A673 (cell line): ENCODE measurements at regions not wholly inside any gene's neighbourhood (a gene's known extent, or its start where the extent isn't known, plus 50 kb on each side); places are given as distances from the start of the nearest gene placed in this dataset.

Experiments used
- BruUV-seq: library from RNA; stranded (reverse); fragments of 400-500 nt; replicated peaks from 2 replicates; lab custom pipeline; 2021; lab: Mats Ljungman, UMichigan
- CTCF ChIA-PET: fragments of 300-600 bp; sonication (Branson Sonifier 250); formaldehyde crosslinking; loops from one replicate; lab custom pipeline; 2022; ENCODE audit warnings: antibody characterized with exemption; lab: Charles Lee
- POLR2A ChIA-PET: fragments of 300-600 bp; sonication (Branson Sonifier 250); formaldehyde crosslinking; loops from one replicate; lab custom pipeline; 2022; ENCODE audit warnings: antibody characterized with exemption; ENCODE audit not compliant: low non-redundant PET; lab: Charles Lee
- DNase-seq: peaks from one replicate; pipeline ENCODE4 v3.0.0-alpha.2; 2015; ENCODE audit warnings: low spot score
- H3K27ac ChIP-seq: fragments of 200-600 bp; sonication (generic); 2 replicates; pipeline ENCODE4 v1.5.1; 2016; ENCODE audit warnings: mixed run types, low read depth, mild to moderate bottlenecking, mixed read lengths, antibody characterized with exemption, low read length; ENCODE audit not compliant: poor library complexity, severe bottlenecking
- H3K27me3 ChIP-seq: fragments of 200-600 bp; sonication (generic); replicated peaks from 2 replicates; pipeline ENCODE4 v1.6.1; 2017; ENCODE audit warnings: mixed run types, low read depth, mild to moderate bottlenecking, mixed read lengths, antibody characterized with exemption, low read length; ENCODE audit not compliant: insufficient read depth, poor library complexity
- H3K36me3 ChIP-seq: fragments of 200-600 bp; sonication (generic); 2 replicates; pipeline ENCODE4 v1.6.1; 2016; ENCODE audit warnings: mixed run types, mild to moderate bottlenecking, mixed read lengths, antibody characterized with exemption, low read length; ENCODE audit not compliant: insufficient read depth, poor library complexity, severe bottlenecking
- H3K4me1 ChIP-seq: fragments of 200-600 bp; sonication (generic); 2 replicates; pipeline ENCODE4 v1.6.1; 2017; ENCODE audit warnings: mixed run types, mild to moderate bottlenecking, mixed read lengths, antibody characterized with exemption, low read length; ENCODE audit not compliant: insufficient read depth, poor library complexity, severe bottlenecking
- H3K4me3 ChIP-seq: fragments of 200-600 bp; sonication (generic); 2 replicates; pipeline ENCODE4 v1.5.1; 2016; ENCODE audit warnings: low read depth, mixed run types, mild to moderate bottlenecking, mixed read lengths, low read length; ENCODE audit not compliant: poor library complexity, severe bottlenecking
- H3K9me3 ChIP-seq: fragments of 200-600 bp; sonication (generic); 2 replicates; pipeline ENCODE4 v1.6.1; 2016; ENCODE audit warnings: mixed run types, low read depth, mild to moderate bottlenecking, mixed read lengths, antibody characterized with exemption, low read length; ENCODE audit not compliant: poor library complexity, severe bottlenecking
- EZH2 ChIP-seq: fragments of 200-600 bp; sonication (generic); IDR thresholded peaks from 2 replicates; pipeline ENCODE4 v1.6.1; 2017; ENCODE audit warnings: borderline replicate concordance, low read depth, mild to moderate bottlenecking, mixed read lengths, antibody characterized with exemption, low read length; ENCODE audit not compliant: poor library complexity, severe bottlenecking
- intact Hi-C: fragments of 100-400 bp; cut with micrococcal nuclease; formaldehyde crosslinking; loops from one replicate; pipeline ENCODE4 v1.10.0; 2022; ENCODE audit not compliant: unreplicated experiment
- TF ChIP-seq, protein P1 (sequence below): fragments of 300-800, 200-600 bp; sonication (generic); conservative IDR thresholded peaks from 2 replicates; pipeline ENCODE4 v1.5.1; 2017; ENCODE audit warnings: low read depth, mild to moderate bottlenecking, antibody characterized with exemption, low read length, moderate library complexity, mixed read lengths

DNA sequence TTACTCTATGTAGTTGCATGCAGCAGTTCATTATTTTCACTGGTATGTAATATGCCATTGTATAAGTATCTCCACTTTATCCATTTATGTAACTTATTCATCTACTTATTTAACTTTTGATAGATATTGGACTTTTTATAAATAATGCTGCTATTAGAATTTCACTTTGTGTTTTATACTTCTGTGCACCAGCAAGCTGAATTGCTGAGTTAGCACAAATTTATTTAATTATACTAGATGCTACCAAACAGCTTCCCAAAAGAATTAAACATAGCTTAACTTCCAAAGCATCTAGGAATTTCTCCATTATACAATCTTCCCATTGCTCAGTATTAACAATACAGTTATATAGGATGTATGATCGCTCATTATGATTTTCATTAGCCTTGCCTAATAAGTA is 308.0 kb upstream of the FKBP1C start:
- no peak for TF ChIP-seq EZH2
- TF ChIP-seq, protein P1, sequence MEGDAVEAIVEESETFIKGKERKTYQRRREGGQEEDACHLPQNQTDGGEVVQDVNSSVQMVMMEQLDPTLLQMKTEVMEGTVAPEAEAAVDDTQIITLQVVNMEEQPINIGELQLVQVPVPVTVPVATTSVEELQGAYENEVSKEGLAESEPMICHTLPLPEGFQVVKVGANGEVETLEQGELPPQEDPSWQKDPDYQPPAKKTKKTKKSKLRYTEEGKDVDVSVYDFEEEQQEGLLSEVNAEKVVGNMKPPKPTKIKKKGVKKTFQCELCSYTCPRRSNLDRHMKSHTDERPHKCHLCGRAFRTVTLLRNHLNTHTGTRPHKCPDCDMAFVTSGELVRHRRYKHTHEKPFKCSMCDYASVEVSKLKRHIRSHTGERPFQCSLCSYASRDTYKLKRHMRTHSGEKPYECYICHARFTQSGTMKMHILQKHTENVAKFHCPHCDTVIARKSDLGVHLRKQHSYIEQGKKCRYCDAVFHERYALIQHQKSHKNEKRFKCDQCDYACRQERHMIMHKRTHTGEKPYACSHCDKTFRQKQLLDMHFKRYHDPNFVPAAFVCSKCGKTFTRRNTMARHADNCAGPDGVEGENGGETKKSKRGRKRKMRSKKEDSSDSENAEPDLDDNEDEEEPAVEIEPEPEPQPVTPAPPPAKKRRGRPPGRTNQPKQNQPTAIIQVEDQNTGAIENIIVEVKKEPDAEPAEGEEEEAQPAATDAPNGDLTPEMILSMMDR: no peak
- Histone ChIP-seq H3K27ac (no peak overlapping the region), H3K27me3 (no peaks in the 10 kb centered on the region), H3K36me3 (no peaks in the 10 kb centered on the region), H3K4me3 (no peak overlapping the region), H3K9me3 (peaks cover 12% of the 10 kb centered on the region), H3K4me1 (no peaks in the 10 kb centered on the region)
- BruUV-seq: no TSS peak
- DNase-seq: no peak
- intact Hi-C loops: no loop called here
- POLR2A ChIA-PET: interaction anchor here (0.5 kb wide), 1 partner anchor 163 kb away, joined by 3 read pairs; no protein-coding TSS in a partner anchor
- CTCF ChIA-PET: no interaction called here

DNA sequence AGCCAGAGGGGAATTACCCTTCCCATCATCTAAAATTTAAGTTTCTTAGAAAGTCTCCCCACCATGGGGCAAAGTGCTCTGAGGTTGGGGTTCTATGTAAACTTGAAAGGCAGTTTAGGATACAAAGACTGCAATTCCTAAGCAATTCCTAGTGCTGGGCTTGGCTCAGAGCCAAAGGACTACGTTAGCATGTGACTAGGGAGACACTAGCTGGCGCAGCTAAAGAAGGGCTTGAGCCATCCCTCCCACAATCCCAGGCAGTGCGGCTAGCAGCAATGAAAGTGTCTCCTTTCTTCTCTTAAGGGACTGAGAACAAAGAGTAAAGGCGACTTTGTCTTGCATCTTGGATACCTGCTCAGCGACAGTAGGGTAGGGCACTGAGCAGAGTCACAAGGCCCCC is 306.6 kb upstream of the FKBP1C start:
- TF ChIP-seq, protein P1: no peak
- TF ChIP-seq EZH2: no peak
- no peaks in the 10 kb centered on the region for H3K36me3 ChIP-seq
- no peak for DNase-seq
- no peak overlapping the region for H3K27ac ChIP-seq
- no peaks in the 10 kb centered on the region for H3K4me1 ChIP-seq
- peaks cover 8% of the 10 kb centered on the region for H3K9me3 ChIP-seq
- no peaks in the 10 kb centered on the region for H3K27me3 ChIP-seq
- CTCF ChIA-PET: no interaction called here
- POLR2A ChIA-PET: no interaction called here
- intact Hi-C loops: no loop called here
- H3K4me3 ChIP-seq: no peak overlapping the region
- BruUV-seq: no TSS peak

DNA sequence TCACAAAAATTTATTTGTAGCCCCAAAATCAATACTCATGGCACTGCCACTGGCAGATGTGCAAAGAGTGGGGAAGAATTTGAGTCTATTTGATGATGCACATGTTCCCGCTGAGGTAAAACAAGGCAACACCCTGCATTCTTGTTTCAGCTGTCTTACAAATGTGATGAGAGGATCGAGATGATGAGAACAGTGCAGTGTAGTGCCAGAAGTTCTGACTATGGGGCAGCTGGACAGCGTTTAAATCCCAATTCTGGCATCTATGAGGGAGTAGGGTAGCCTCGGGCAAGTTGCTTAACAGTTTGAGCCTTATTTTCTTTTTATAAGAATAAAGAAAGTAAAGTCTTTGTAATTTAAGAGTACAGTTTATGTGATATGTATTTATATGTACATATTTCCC is 296.7 kb upstream of the FKBP1C start:
- BruUV-seq: no TSS peak
- H3K27ac ChIP-seq: no peak overlapping the region
- no peaks in the 10 kb centered on the region for H3K36me3 ChIP-seq
- POLR2A ChIA-PET: no interaction called here
- no peaks in the 10 kb centered on the region for H3K27me3 ChIP-seq
- CTCF ChIA-PET: no interaction called here
- DNase-seq: no peak
- H3K4me1 ChIP-seq: no peaks in the 10 kb centered on the region
- no peak overlapping the region for H3K4me3 ChIP-seq
- peaks cover 16% of the 10 kb centered on the region for H3K9me3 ChIP-seq
- no peak for TF ChIP-seq EZH2
- TF ChIP-seq, protein P1: no peak
- intact Hi-C loops: no loop called here
